HG02981 (cell line): ENCODE measurements at regions not wholly inside any gene's neighbourhood (a gene's known extent, or its start where the extent isn't known, plus 50 kb on each side); places are given as distances from the start of the nearest gene placed in this dataset.

ENCODE experiments used
- ATAC-seq: cut with Tn5 transposase; IDR thresholded peaks from one replicate; pipeline ENCODE4 v1.9.1; 2021; ENCODE audit warnings: mild to moderate bottlenecking, moderate library complexity; ENCODE audit not compliant: unreplicated experiment

DNA sequence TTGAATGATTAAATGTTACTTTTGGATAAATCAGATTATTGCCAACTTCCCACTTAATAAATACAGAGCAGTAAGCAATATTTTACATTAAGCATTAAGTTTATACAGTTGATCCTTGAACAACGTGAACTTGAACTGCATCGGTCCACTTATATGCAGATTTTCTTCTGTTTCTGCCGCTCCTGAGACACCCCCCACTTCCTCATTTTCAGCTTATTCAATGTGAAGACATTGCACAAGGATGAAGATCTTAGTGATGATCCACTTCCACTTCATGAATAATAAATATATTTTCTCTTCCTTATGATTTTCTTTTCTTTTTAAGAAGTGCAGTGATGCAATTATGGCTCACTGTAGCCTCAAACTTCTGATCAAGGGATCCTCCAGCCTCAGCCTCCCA, 167.2 kb downstream of the LINC00237 start:
- ATAC-seq, result no peak

DNA sequence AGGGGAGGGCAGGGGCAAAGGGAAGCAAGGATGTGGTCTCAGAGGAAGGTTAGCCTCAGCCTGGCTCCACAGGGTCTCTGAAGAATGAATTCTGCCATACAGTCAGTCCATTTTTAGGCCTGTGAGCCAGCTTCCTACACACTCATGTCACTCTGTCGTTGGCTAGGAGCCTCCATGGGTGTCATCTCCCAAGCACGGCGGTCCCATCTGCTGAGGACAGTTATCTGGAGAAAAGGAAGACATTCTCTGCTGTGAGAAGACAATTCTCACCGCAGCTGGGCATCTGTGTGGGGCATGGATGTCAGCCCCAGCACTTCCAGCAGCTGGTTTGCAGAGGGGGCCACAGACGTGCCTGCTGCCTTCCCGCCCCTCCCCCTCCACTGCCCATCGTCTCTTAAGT, 167.6 kb downstream of the LINC00237 start:
- ATAC-seq, result no peak

DNA sequence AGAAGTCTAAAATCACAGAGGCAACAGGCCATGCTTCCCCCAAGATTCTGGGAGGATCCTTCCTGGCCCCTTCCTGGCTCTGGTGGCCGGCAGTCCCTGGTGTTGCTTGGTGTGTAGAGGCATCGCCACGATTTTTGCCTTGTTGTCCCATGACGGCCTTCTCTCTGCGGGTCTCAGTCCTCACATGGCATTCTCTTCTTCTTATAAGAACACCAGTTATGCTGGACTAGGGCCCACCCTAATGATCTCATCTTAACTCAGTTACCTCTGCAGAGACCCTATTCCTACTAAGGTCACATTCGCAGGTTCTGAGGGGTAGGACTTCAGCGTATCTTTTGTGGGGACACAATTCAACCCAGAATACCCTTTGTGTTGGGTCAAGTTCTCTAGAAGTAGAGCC, 168.0 kb downstream of the LINC00237 start:
- no peak for ATAC-seq

DNA sequence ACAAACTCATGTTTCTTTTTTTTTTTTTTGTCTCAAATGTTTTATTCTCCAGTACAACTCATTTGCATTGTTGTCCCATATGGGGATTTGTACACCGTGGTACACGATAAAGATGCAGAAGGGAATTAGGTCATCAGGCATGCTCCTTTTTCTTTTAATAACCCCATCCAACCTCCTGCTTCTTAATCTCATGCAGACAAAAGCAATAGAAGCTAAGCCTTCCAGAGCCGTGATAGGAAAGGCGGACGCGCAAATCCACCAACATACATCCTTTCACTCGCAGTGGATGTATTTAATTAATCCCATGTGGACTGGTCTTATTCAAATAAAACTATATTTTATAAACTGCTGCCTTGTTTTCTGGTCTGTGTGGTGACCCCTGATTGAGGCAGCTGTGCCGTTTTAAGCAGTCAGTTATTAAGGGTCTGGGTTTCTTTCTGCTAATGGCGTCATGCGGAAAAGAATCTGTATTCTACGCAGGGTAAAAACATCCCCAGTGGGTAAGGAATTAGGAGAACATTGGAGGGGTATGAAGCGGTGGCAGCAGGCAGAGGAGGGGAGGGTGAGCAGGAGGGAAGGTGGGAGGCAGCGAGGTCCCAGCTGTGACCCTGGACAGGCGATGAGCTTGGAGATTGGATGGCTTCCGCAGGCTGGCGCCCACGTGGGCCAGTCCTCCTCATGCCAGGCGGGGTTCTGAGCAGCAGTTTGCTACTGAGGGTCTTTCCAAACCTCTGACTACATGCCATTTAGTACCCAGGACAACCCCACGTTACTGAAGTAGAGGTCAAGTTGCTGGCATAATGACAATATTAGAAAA, 172.8 kb downstream of the LINC00237 start:
- no peak for ATAC-seq

DNA sequence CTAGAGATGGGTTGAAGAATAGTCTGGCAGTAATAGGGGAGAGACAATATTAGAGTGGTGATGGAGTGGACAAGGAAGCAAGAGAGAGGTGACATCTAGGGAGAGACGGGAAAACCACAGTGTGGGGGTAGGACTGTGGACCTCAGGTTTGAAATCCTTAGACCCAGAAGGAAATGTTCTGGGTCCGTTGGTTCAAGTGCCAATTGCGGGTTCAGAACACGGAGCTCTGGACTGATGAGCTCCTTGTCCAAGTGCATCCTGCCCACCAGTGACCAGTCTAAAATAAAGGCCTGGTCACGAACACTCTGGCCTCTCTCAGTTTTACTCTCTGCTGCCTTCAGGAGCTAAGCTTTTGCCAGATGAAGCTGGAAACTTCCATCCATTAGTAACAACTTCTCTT, 174.0 kb downstream of the LINC00237 start:
- no peak for ATAC-seq

DNA sequence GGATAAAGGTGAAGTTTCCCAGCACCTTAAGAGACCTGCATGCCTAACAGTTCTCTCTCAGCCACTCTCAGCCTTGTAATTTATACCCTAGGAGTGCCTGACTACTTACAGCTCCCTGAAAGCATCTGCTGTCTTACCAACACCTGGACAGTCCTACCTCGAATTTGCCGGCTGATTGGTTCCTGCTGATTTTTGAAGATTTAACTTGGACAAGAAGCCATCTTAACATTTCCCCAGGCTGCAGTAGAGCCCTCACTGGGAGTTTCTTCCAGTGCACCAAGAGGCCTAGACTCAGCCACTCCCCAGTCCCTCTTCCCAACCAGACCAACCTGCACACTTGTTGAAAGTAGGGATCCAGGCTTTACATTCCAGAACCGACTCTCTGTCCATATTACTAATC, 174.5 kb downstream of the LINC00237 start:
- no peak for ATAC-seq

DNA sequence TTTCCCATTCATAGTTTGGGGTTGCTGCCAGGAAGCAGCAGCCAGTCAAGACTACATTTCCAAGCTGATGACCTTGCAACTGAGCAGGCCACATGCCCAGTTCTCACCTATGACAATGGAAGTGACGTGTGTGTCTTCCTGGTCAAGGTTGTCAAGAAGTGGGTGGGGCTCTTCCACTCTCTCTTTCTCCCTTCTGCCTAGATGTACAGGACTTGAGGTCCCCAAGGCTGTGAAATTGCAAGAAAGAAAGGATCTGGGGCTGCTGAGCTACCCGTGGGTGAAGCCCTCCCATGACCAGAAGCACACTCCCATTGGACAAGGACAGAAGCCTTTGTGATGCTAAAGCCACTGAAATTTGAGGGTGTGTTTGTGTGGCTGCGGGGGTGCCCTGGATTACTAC, 175.1 kb downstream of the LINC00237 start:
- ATAC-seq, result no peak

DNA sequence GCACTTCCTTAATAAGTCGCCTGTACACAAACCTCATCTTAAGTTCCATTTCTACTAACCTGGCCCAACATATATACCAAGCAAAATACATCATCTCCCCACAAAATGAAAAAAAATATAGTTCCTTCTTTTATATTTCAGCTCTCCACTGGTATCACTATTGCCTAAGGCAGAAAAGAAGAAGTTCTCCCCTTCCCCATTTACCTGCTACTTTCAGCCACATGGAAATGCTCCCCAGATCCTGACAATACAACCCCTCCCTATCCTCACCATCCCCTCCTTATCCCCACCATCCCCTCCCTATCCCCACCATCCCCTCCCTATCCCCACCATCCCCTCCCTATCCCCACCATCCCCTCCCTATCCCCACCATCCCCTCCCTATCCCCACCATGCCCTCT, 175.7 kb downstream of the LINC00237 start:
- ATAC-seq, result no peak

DNA sequence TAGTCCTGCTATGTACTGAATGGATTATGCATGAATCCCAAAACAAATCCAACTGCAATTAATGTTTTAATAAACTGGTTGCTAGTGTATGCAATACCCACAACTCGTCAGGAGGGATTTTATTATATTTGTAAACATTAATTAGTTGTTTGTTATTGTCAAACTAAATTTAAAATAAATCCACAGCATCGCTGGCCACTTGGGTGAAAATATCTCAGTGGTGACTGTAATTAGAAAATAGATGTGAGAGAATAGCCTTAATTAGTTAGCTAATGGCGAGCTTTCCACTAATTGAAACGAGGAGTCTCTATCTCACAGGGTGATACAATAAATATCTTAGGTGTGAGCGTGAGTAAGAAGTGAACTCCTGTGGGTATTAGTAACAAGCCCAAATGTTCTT, 176.8 kb downstream of the LINC00237 start:
- ATAC-seq, result no peak

DNA sequence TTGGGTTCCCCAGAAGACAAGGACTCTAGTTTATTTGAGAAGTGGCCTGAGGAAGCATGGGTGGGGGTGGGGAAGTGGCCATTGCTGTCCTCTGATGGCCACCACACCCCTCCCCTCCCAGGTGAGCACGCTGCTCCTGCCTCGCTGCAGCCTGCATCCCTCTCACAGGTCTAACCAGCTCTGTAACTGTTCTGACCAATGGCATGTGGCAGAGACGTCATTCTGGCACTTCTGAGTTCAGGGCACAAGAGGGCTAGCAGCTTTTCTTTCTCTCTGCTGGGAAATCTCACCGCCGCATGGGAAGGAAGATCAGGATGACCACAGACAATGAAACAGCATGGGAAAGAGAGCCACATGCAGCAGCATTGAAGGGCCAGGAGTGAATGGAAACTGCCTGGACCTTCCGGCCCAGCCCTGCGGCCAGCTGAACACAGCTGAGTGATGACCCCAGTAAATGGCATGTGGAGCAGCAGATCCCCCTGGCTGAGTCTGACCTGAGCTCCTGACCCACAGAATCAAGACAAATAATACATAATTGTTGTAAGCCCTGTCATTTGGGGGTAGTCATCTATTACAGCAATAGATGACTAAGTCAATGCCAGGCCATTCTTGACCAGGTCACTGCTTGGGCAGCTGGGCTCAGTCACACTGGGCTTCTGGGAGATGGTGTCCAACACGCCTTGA, 179.8 kb downstream of the LINC00237 start:
- ATAC-seq, result no peak

DNA sequence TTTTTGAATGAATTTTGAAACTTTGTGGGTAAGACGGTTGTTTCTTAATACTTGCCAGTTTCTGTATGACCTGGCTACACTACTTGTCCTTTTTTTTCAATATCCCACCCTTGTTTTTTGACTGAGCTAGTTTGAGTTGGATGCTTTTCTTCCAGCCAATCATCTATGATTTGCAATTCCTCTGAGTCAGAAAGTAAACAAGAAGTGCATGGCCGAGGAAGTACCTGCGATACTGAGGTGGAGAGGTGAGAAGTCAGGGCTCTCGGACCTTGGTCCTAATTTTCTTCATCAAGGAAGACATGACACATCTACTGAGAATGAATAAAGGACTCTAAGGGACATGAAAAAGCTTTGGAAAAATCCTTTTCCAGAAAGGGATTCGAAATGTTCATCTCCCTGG, 185.7 kb downstream of the LINC00237 start:
- no peak for ATAC-seq

DNA sequence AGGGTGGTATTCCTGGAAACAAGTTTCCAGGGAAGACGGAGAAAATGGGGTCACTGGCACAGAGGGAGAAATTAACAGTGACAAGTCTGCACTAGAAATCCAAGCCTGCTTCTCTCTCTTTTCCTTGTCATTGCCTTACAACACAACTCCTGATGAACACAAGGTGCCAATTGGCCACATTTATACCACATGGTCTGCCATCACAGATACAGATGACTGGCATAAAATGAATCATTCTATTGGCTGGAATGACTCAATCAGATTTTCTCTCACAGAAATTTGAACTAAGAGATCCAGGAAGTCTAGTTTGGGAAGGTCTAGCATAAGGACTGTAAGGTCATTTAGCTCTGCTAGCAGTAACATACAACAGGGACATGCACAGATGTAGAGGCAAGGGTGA, 190.3 kb downstream of the LINC00237 start:
- ATAC-seq, result no peak

DNA sequence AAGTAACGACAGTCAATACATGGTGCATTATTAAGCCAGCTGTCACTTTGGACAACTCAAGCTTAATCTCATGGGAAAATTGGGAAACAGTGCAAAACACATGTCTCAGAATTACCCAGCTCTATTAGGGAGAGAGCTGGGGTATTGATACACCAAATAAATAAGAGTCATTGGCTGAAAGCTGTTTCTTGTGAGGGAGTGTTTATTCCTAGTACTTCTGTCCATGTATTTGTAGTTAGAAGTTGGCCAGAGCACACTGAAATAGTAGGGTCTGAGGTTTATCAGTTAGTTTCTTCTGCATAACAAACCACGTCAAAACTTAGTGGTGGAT, 192.0 kb upstream of the RALGAPA2 start:
- no peak for ATAC-seq

DNA sequence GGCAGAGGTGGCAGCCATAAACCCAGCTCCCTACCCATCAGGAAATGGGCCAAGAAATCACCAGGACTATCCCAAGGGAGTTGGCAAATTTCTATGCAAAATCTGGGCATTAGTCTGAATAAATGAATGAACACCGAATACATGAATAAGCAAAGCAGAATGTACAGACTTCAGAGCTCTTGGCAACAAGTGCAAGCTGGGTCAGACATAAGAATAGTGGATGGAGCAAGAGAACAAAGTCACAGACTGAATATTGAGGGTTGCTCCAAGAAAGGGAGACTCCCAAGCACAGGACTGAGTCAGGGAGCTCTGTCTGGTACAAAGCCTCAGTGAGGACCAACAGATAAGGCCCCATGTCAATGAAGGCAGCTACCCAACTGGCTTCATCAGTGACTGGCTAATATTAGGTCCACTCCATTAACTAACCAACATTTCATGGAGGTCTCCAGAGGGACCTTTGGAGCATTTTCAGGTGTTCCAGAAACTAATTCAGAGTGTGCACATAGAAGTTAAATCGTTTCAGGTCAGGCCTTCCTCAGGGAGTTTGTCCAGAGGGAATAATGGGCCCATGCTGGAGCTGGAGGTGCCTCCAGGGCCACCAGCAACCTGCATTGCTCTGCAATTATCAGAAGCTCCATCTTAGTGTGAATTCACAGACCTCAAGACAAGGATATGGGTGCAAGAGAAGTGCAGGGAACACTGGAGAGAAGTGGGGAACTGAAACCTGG, 191.5 kb upstream of the RALGAPA2 start:
- no peak for ATAC-seq

DNA sequence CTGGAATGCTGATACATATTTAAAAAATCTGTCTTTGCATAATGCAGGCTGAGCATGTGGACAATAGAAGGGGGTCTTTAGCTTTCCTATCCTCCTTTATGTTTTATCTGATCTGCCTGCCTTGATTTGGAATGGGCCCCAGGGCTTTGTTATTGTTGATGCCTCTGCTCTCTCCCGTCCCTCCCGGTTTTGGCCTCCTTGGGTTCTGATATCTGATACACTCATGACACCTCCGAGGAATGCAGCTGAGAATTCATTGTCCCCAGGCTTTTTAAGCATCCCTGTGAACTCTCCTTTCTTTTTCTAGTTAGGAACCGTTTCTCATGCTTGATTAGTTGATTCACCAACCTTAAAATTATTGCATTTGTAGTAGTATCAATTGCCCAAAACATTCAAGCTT, 185.5 kb upstream of the RALGAPA2 start:
- no peak for ATAC-seq

DNA sequence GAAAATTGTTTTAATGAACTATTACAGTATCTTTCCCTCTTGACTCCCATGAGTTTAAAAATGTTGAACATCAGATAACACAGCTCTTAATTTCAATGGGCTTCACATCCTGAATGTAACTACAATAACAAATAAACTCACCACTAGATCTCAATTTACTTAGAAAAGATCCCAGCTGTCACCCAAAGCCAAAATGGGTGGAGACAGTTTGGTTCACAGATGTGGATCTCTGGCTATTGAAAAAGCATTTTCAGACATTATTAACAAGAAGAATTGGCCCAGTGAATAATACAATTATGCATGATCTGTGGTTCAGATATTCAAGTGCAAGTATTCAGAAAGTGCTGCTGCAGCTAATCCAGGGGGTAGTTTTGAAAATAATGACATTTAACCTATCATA, 184.7 kb upstream of the RALGAPA2 start:
- ATAC-seq, result no peak

DNA sequence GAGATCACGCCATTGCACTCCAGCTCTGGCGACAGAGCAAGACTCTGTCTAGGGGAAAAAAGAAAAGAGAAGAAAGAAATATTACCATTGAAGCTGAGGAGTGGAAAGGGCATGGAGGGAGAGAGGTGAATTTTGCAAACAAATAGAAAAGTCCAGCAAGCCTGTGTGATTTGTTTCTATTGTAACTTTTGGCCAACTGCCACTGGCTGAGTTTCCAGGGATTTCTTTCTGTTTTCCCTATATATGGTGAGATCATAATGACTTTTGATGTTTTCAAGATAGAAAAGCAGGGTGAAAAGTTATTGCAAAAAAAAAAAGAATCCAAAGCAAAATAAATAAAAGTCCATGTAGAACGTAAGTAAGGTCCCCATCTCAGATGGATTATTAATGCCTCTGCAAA, 184.2 kb upstream of the RALGAPA2 start:
- no peak for ATAC-seq

DNA sequence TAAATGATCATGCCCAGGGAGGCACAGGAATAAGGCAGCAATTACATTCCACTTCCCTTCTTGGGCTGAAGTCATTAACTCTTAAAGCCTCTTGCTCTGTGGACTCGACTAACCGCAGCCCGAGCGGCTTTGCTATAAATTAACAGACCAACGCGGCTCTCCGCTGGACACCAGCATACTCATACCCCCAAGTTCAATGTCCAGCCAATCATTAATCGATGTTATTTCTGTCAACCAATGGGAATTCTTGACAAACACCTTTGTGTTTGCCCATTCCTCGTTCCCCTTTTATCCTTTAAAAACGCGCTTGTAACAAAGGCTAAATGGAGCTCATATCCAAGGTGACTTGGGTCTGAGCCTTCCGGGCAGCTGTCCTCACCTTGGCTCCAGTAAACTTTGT, 183.1 kb upstream of the RALGAPA2 start:
- ATAC-seq, result no peak

DNA sequence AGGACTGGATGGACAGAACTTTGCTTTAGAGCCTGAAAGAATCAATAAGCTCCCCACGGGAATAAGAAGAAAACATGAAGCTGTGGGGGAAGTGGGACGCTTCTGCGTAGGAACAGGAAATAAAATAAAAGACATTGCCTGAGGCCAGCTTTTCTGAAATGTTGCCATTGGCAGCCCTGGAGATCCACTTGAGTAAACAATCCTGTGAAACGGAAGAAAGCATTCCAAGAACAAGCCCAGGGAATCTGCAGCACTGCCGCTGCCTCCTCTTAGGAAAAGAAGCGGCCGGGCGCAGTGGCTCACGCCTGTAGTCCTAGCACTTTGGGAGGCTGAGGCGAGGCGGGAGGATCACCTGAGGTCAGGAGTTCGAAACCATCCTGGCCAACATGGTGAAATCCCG, 182.3 kb upstream of the RALGAPA2 start:
- ATAC-seq, result no peak

DNA sequence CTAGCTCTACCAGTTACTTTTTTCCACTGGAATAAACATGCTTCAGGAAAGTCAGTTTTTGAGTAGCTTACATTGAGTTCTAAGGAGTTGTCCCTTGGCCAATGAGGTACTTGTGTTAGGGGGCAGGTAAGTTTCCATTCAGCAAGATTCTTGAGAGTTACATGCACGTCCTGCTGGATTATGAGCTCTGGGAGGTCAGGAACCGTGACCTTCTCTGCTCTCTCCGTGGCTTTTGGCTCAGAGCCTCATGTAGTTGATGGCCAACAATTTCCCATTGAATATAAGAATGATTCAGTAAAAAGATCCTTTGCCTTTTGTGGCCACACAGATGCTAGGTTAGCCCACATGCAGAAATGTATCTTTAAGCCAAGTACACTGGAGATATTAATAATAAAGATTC, 181.8 kb upstream of the RALGAPA2 start:
- no peak for ATAC-seq

DNA sequence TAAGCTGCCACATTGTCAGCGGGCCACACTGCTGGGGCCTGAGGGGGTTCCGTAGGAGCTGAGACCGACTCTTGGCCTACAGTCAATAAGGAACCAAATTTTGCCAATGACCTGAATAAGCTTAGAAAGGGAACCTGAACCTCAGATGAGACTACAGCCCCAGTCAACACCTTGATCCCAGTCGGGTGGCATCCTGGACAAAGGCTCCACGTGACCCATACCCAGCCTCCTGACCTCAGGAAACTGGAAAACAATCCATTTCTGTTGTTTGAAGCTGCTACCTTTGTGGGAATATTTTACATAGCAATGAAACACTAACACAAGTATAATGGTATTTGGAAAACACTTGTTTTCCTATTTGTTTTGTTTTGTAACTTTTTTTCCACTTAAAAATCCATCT, 179.9 kb upstream of the RALGAPA2 start:
- no peak for ATAC-seq

DNA sequence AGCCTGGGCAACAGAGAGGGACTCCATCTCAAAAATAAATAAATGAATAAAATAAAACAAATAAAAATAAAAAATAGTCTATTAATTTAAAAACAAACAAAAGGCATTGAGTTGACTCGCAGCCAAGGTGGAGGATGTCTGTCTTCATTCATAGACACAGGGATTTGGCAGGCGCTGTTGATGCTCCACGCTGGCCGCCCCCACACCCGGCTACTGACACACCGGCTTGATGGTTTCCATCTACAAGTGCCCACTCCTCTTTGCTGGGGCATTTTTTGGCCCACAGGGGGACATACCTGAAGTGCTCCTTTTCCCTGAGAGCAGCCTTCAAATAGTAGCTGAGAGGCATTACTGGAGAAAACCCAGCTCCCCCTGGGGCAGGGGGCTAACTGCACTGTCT, 178.3 kb upstream of the RALGAPA2 start:
- no peak for ATAC-seq
